Activated CD4-positive, alpha-beta T cell treated with anti-CD3 and anti-CD28 coated beads, Interleukin-2, amount 10 ng/mL, durations not matched to agents 7 days and 5 days (primary cell): ENCODE measurements at regions not wholly inside any gene's neighbourhood (a gene's known extent, or its start where the extent isn't known, plus 50 kb on each side); places are given as distances from the start of the nearest gene placed in this dataset.
"Not testable (repeated sequence)": the region's sequence is repeated elsewhere in the genome, so short reads cannot be mapped to it uniquely, and the experiment has no call there.

Experiments
- CTCF ChIA-PET: fragments of 350-600 bp; sonication (Branson Sonifier 250); formaldehyde crosslinking; loops from one replicate; lab custom pipeline; 2021; ENCODE audit warnings: antibody characterized with exemption; lab: Charles Lee
- POLR2A ChIA-PET: fragments of 350-600 bp; sonication (Branson Sonifier 250); formaldehyde crosslinking; loops from one replicate; lab custom pipeline; 2021; ENCODE audit warnings: antibody characterized with exemption; lab: Charles Lee
- DNase-seq: peaks from one replicate; pipeline ENCODE4 v3.0.0-alpha.2; 2020
- H3K27ac Mint-ChIP-seq: one replicate; pipeline ENCODE4 v1.8.0; 2021; ENCODE audit warnings: mild to moderate bottlenecking, moderate library complexity, mixed read lengths
- H3K27me3 Mint-ChIP-seq: one replicate; pipeline ENCODE4 v1.8.0; 2021; ENCODE audit warnings: mixed read lengths
- H3K36me3 Mint-ChIP-seq: one replicate; pipeline ENCODE4 v1.8.0; 2021; ENCODE audit warnings: low read depth, mixed read lengths
- H3K4me1 Mint-ChIP-seq: one replicate; pipeline ENCODE4 v1.8.0; 2021; ENCODE audit warnings: mixed read lengths
- H3K4me3 Mint-ChIP-seq: one replicate; pipeline ENCODE4 v1.8.0; 2021; ENCODE audit warnings: mild to moderate bottlenecking, moderate library complexity, mixed read lengths
- H3K9me3 Mint-ChIP-seq: one replicate; pipeline ENCODE4 v1.8.0; 2021; ENCODE audit warnings: mixed read lengths

GRCh38 chr2:111445191-111445929 is 324.6 kb downstream of the BCL2L11 start:
- H3K4me1 Mint-ChIP-seq, H3K27ac Mint-ChIP-seq, POLR2A ChIA-PET, H3K9me3 Mint-ChIP-seq, CTCF ChIA-PET, H3K36me3 Mint-ChIP-seq, H3K27me3 Mint-ChIP-seq, DNase-seq, H3K4me3 Mint-ChIP-seq: not testable (repeated sequence)

- DNase-seq, H3K9me3 Mint-ChIP-seq, POLR2A ChIA-PET, H3K4me3 Mint-ChIP-seq, H3K27ac Mint-ChIP-seq, CTCF ChIA-PET, H3K4me1 Mint-ChIP-seq, H3K27me3 Mint-ChIP-seq, H3K36me3 Mint-ChIP-seq: not testable (repeated sequence)
Measured at GRCh38 chr2:111445941-111446340, 325.2 kb downstream of the BCL2L11 start.

- H3K4me3 Mint-ChIP-seq, H3K4me1 Mint-ChIP-seq, CTCF ChIA-PET, H3K9me3 Mint-ChIP-seq, DNase-seq, H3K36me3 Mint-ChIP-seq, H3K27me3 Mint-ChIP-seq, POLR2A ChIA-PET, H3K27ac Mint-ChIP-seq: not testable (repeated sequence)
Measured at GRCh38 chr2:111447482-111447881, 326.8 kb downstream of the BCL2L11 start.

GRCh38 chr2:111448796-111449195 is 328.1 kb downstream of the BCL2L11 start:
- DNase-seq, H3K27ac Mint-ChIP-seq, H3K4me1 Mint-ChIP-seq, POLR2A ChIA-PET, CTCF ChIA-PET, H3K9me3 Mint-ChIP-seq, H3K36me3 Mint-ChIP-seq, H3K27me3 Mint-ChIP-seq, H3K4me3 Mint-ChIP-seq: not testable (repeated sequence)

- DNase-seq, H3K9me3 Mint-ChIP-seq, H3K36me3 Mint-ChIP-seq, POLR2A ChIA-PET, H3K4me3 Mint-ChIP-seq, H3K27me3 Mint-ChIP-seq, H3K4me1 Mint-ChIP-seq, H3K27ac Mint-ChIP-seq, CTCF ChIA-PET: not testable (repeated sequence)
Measured at GRCh38 chr2:111450526-111450925, 329.8 kb downstream of the BCL2L11 start.

GRCh38 chr2:111451692-111452199 is 331.0 kb downstream of the BCL2L11 start:
- H3K4me3 Mint-ChIP-seq, H3K36me3 Mint-ChIP-seq, H3K27me3 Mint-ChIP-seq, CTCF ChIA-PET, DNase-seq, H3K9me3 Mint-ChIP-seq, POLR2A ChIA-PET: not testable (repeated sequence)
- H3K27ac Mint-ChIP-seq: peak overlapping the region; percentile 72
- H3K4me1 Mint-ChIP-seq: peaks cover 13% of the 10 kb centered on the region

GRCh38 chr2:111452208-111452607 is 331.5 kb downstream of the BCL2L11 start:
- POLR2A ChIA-PET, H3K27me3 Mint-ChIP-seq, H3K36me3 Mint-ChIP-seq, H3K4me3 Mint-ChIP-seq, CTCF ChIA-PET, H3K9me3 Mint-ChIP-seq, DNase-seq: not testable (repeated sequence)
- H3K27ac Mint-ChIP-seq: peak overlapping the region; percentile 72
- peaks cover 13% of the 10 kb centered on the region for H3K4me1 Mint-ChIP-seq

- H3K9me3 Mint-ChIP-seq, H3K36me3 Mint-ChIP-seq, DNase-seq, POLR2A ChIA-PET, H3K4me3 Mint-ChIP-seq, H3K27ac Mint-ChIP-seq, H3K27me3 Mint-ChIP-seq, CTCF ChIA-PET: not testable (repeated sequence)
- peaks cover 13% of the 10 kb centered on the region for H3K4me1 Mint-ChIP-seq
Measured at GRCh38 chr2:111453308-111453707, 332.6 kb downstream of the BCL2L11 start.

GRCh38 chr2:111453816-111454215 is 333.1 kb downstream of the BCL2L11 start:
- POLR2A ChIA-PET, H3K27ac Mint-ChIP-seq, DNase-seq, H3K27me3 Mint-ChIP-seq, CTCF ChIA-PET, H3K9me3 Mint-ChIP-seq, H3K4me3 Mint-ChIP-seq, H3K36me3 Mint-ChIP-seq: not testable (repeated sequence)
- H3K4me1 Mint-ChIP-seq: peaks cover 13% of the 10 kb centered on the region

- CTCF ChIA-PET, H3K27me3 Mint-ChIP-seq, H3K36me3 Mint-ChIP-seq, H3K27ac Mint-ChIP-seq, H3K4me3 Mint-ChIP-seq, H3K9me3 Mint-ChIP-seq, POLR2A ChIA-PET: not testable (repeated sequence)
- DNase-seq: peak; percentile 36
- peaks cover 13% of the 10 kb centered on the region for H3K4me1 Mint-ChIP-seq
Measured at GRCh38 chr2:111454404-111454803, 333.7 kb downstream of the BCL2L11 start.

- DNase-seq, H3K4me1 Mint-ChIP-seq, CTCF ChIA-PET, H3K4me3 Mint-ChIP-seq, H3K9me3 Mint-ChIP-seq, POLR2A ChIA-PET, H3K36me3 Mint-ChIP-seq, H3K27me3 Mint-ChIP-seq, H3K27ac Mint-ChIP-seq: not testable (repeated sequence)
Measured at GRCh38 chr2:111455016-111456015, 334.6 kb downstream of the BCL2L11 start.

GRCh38 chr2:111457191-111457590 is 336.5 kb downstream of the BCL2L11 start:
- H3K9me3 Mint-ChIP-seq, H3K27me3 Mint-ChIP-seq, H3K36me3 Mint-ChIP-seq, DNase-seq, H3K4me1 Mint-ChIP-seq, H3K4me3 Mint-ChIP-seq, POLR2A ChIA-PET, H3K27ac Mint-ChIP-seq: not testable (repeated sequence)
- CTCF ChIA-PET: interaction anchor here (0.6 kb wide), 1 partner anchor 255 kb away, joined by 3 read pairs; no protein-coding TSS in a partner anchor

GRCh38 chr2:111460901-111461300 is 340.2 kb downstream of the BCL2L11 start:
- H3K4me1 Mint-ChIP-seq, H3K9me3 Mint-ChIP-seq, H3K36me3 Mint-ChIP-seq, CTCF ChIA-PET, H3K4me3 Mint-ChIP-seq, H3K27ac Mint-ChIP-seq, DNase-seq, POLR2A ChIA-PET, H3K27me3 Mint-ChIP-seq: not testable (repeated sequence)
